Psoas muscle (tissue), 7 donors: ENCODE measurements at regions not wholly inside any gene's neighbourhood (a gene's known extent, or its start where the extent isn't known, plus 50 kb on each side); places are given as distances from the start of the nearest gene placed in this dataset.

ENCODE experiments used
- ATAC-seq, 4 donors: fragments of 200-7000 bp; cut with Tn5 transposase; one replicate each; pipeline ENCODE4 v1.9.1; 2020; ENCODE audit warnings: moderate library complexity in 3 of 4, mild to moderate bottlenecking in 2 of 4
- DNase-seq, 2 donors: peaks; one replicate each; pipeline ENCODE4 v3.0.0-alpha.2; 2020
- H3K27ac ChIP-seq: fragments of 200-600 bp; one replicate; pipeline ENCODE4 v1.8.0; 2022
- H3K27me3 ChIP-seq, 3 donors: fragments of 200-600 bp in 1 of 3; one replicate each; pipeline versions ENCODE4 v1.6.1 to v1.8.0; 2013 to 2022; ENCODE audit warnings: low read length in 2 of 3, mild to moderate bottlenecking in 2 of 3, moderate library complexity in 1 of 3; ENCODE audit not compliant: insufficient read depth in 3 of 3
- H3K36me3 ChIP-seq, 2 donors: fragments of 200-600 bp in 1 of 2; one replicate each; pipeline versions ENCODE4 v1.6.1 to v1.8.0; 2013 to 2022; ENCODE audit warnings: low read depth in 1 of 2, mild to moderate bottlenecking in 1 of 2, moderate library complexity in 1 of 2; ENCODE audit not compliant: insufficient read depth in 1 of 2
- H3K4me1 ChIP-seq: fragments of 200-600 bp; one replicate; pipeline ENCODE4 v1.8.0; 2022
- H3K4me3 ChIP-seq: fragments of 200-600 bp; one replicate; pipeline ENCODE4 v1.8.0; 2022; ENCODE audit warnings: mild to moderate bottlenecking
- H3K9me3 ChIP-seq: fragments of 200-600 bp; one replicate; pipeline ENCODE4 v1.8.0; 2022
- WGBS, 3 donors: extraction: QIAGEN DNeasy Blood & Tissue Kit; methylation state at CpG; one replicate each; pipeline versions ENCODE4 v1.1.6 to v1.1.7; 2013; 5-methylcytosine and 5-hydroxymethylcytosine counted together
- intact Hi-C, 2 donors: fragments of 100-400 bp; cut with DNase I; formaldehyde crosslinking; loops; one replicate each; pipeline versions ENCODE4 v1.11.0 to v1.14.2; 2022
- TF ChIP-seq, protein P1 (sequence below): fragments of 200-600 bp; IDR thresholded peaks from one replicate; pipeline ENCODE4 v1.8.0; 2022; ENCODE audit warnings: antibody characterized with exemption
- donor health status: healthy with polysubstance abuse.
- donor health status: DM: no; HTN: no; CAD: no; lungs with moderate emphysema.
- donor health status: Bipolar disorder and iron deficiency.
- donor health status: healthy.
- donor health status: DM: yes; HTN: yes; CAD: no.
- donor health status: DM: no; HTN: no; CAD: no.
- donor health status: DM: yes; HTN: yes; CAD: no.

DNA sequence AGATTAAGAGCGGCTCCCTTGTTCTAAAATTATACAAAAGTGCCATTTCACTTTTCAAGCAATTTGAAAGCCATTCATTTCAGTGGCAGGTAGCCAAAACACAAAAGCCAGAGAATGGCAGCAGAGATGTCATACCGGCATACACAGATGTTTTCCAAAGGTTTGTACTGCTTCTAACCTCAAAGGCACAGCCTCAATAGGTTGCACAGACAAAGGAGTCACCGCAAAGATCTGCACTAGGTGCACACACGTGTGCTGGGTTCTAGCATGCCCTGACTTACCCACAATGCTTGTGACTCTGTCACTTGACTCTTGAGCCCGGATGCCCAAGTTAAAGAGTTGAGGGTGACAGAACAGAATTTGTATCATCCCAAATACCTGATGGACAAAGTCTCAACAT, 448.9 kb upstream of the ADGRL2 start:
- no peak overlapping the region for H3K27ac ChIP-seq
- H3K36me3 ChIP-seq, result no peaks in the 10 kb centered on the region
- ATAC-seq (no peak), DNase-seq (no peak)
- intact Hi-C loops, result no loop called here
- TF ChIP-seq, protein P1, sequence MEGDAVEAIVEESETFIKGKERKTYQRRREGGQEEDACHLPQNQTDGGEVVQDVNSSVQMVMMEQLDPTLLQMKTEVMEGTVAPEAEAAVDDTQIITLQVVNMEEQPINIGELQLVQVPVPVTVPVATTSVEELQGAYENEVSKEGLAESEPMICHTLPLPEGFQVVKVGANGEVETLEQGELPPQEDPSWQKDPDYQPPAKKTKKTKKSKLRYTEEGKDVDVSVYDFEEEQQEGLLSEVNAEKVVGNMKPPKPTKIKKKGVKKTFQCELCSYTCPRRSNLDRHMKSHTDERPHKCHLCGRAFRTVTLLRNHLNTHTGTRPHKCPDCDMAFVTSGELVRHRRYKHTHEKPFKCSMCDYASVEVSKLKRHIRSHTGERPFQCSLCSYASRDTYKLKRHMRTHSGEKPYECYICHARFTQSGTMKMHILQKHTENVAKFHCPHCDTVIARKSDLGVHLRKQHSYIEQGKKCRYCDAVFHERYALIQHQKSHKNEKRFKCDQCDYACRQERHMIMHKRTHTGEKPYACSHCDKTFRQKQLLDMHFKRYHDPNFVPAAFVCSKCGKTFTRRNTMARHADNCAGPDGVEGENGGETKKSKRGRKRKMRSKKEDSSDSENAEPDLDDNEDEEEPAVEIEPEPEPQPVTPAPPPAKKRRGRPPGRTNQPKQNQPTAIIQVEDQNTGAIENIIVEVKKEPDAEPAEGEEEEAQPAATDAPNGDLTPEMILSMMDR, result no peak
- no peaks in the 10 kb centered on the region for H3K9me3 ChIP-seq
- H3K4me3 ChIP-seq, result no peak overlapping the region
- 65 to 76% (median 68%) methylated on average over 5 of the region's 5 CpGs for WGBS, 3 donors
- H3K27me3 ChIP-seq, result no peaks in the 10 kb centered on the region
- H3K4me1 ChIP-seq, result no peaks in the 10 kb centered on the region

DNA sequence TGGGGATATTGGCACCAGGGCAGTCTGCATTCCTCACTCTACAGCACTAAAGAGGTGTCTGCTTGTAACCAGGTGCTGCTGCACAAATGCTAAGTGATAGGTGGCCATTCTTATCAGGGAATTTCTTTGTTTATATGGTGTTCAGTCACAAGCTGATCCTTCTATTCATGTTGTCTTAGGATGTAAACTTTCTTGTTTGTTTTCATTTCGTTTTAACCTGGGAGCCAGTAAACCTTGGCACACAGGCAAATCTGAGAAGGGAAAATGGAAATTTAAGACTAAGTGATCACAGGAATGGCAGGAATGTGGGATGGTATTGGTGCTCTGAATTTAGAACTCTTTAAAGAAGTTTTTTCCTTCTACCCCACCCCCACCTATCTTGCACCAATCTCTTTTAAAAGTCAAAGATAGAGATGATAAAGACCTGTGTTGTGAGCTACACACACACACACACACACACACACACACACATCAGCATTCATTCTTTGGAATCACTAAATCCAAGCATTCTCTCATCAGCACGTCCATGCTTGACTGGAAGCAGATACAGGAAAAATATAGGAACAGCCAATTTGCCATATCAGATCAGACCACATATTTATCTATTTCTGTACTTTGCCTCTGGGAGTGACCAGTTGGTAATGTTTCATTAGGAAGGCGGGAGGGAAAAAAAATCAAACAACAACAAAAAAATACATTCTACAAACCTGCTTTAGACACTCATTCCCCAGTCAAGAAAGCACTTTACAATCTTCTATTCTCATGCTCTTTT, 451.4 kb upstream of the ADGRL2 start:
- Histone ChIP-seq H3K4me3 (no peak overlapping the region), H3K9me3 (no peaks in the 10 kb centered on the region), H3K27ac (no peak overlapping the region), H3K4me1 (no peaks in the 10 kb centered on the region), H3K27me3 (no peaks in the 10 kb centered on the region), H3K36me3 (no peaks in the 10 kb centered on the region)
- no peak for DNase-seq
- no peak for ATAC-seq
- TF ChIP-seq, protein P1, result no peak
- intact Hi-C loops, result no loop called here
- 62 to 66% (median 66%) methylated on average over 3 of the region's 3 CpGs for WGBS, 3 donors

DNA sequence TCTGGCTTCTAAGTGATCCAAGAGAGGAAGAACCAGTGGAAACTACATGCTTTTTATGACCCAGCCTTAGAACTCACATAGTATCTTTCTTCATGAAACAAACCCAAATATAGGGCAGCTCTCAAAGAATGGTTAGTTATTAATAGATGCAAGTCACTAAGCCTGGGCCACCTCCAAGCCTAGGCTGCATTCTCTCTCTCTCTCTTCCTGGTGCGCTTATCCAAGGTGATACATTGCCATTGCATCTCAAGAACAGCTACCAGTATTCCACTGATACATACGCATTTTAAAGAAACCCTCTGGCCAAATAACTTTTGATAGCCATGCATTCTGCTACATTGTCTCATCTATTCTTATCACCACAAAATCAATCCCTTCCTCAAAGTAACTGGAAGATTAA, 455.6 kb upstream of the ADGRL2 start:
- ATAC-seq (no peak), DNase-seq (no peak)
- Histone ChIP-seq H3K27me3 (no peaks in the 10 kb centered on the region), H3K27ac (no peak overlapping the region), H3K4me1 (no peaks in the 10 kb centered on the region), H3K9me3 (no peaks in the 10 kb centered on the region), H3K36me3 (no peaks in the 10 kb centered on the region), H3K4me3 (no peak overlapping the region)
- WGBS, 3 donors, result 89 to 94% (median 93%) methylated on average over 2 of the region's 2 CpGs
- intact Hi-C loops, result no loop called here
- TF ChIP-seq, protein P1, result no peak

DNA sequence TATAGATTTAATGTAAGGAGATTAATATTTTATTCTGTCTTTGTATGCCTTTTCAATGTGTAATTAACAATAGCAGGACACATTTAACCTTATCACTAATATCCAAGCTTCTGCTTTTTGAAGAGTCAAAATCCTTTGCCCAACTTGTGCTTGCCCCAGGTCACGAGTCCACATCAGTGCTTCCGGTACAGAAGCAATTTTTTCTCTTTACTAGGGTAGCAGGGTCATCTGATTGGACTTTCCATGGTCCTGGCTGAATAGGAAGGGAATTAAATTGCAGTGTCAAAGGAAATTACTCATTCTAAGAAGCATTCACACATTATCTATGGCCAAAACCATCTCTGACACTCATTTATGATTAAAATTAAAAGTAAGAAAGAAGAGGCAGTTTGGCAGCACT, 460.5 kb upstream of the ADGRL2 start:
- WGBS, 3 donors, result 52 to 63% (median 56%) methylated on average over 2 of the region's 2 CpGs
- TF ChIP-seq, protein P1, result no peak
- H3K36me3 ChIP-seq, result no peaks in the 10 kb centered on the region
- no peaks in the 10 kb centered on the region for H3K27me3 ChIP-seq
- H3K27ac ChIP-seq, result no peak overlapping the region
- ATAC-seq, result no peak
- no peaks in the 10 kb centered on the region for H3K4me1 ChIP-seq
- no peaks in the 10 kb centered on the region for H3K9me3 ChIP-seq
- no peak for DNase-seq
- no peak overlapping the region for H3K4me3 ChIP-seq
- intact Hi-C loops, result no loop called here

DNA sequence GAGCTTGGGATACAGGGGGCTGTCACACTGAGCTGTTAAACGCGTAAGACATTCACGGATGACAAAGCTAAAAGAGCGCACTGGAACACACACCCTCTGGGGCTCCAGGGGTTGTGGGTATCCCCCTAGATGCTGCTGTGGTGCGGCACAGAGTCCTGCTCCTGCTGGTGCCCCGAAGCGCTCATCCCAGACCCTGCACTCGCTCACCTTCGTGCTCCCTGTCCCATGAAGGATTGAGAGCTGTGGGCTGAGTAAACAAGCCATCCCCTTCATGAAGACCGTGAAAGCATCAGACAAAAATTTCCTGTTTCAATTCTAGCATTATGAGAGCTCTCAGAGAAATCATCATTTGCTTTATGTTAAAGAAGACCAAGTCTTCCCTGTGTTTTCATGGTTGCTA, 463.5 kb upstream of the ADGRL2 start:
- Histone ChIP-seq H3K27me3 (no peaks in the 10 kb centered on the region), H3K4me1 (no peaks in the 10 kb centered on the region), H3K27ac (no peak overlapping the region), H3K4me3 (no peak overlapping the region), H3K9me3 (no peaks in the 10 kb centered on the region), H3K36me3 (no peaks in the 10 kb centered on the region)
- no peak for ATAC-seq
- DNase-seq, result no peak
- intact Hi-C loops, result no loop called here
- TF ChIP-seq, protein P1, result no peak
- 92 to 94% (median 93%) methylated on average over 10 of the region's 10 CpGs for WGBS, 3 donors
